ENCODE measurements at regions not wholly inside any gene's neighbourhood (a gene's known extent, or its start where the extent isn't known, plus 50 kb on each side); places are given as distances from the start of the nearest gene placed in this dataset.

DNA sequence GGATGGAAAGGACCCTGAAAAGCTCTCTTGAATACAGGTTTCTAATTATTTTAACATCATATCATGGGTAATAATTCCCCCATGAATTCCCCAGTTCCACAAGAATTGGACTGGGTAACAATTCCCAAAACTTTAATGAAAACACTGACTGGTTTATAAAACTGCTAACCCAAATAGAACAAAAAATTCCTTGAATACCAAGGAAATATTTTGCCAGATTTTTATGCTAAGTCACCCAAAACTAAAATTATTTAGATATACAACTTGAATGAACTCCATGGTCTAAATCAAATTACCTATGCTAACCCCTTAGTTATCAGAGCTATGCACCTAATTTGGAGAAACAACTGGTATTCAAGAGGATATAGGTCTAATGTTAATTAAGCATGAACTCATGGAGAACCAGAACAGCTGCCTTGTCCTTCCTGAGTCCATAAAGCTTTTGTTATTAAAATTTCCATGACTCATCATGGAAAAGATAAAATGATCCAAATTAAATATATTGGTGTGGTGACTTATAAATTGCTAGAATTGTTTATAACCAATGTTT lies 164.9 kb upstream of the TUT7 start:
- H3K27ac ChIP-seq (ENCODE audit: low read depth, low read length): no peak overlapping the region
- ChIA-PET POLR2A (no interaction called here), CTCF (no interaction called here)
- no peak overlapping the region for H3K4me3 ChIP-seq (ENCODE audit: low read length)
- no peak for DNase-seq
- no peaks in the 10 kb centered on the region for H3K4me1 Mint-ChIP-seq
- intact Hi-C loops (cut with micrococcal nuclease): no loop called here
- H3K36me3 Mint-ChIP-seq: no peaks in the 10 kb centered on the region
- H3K36me3 ChIP-seq (ENCODE audit: control insufficient read depth in 2 of 3, insufficient read depth in 3 of 3, low read length in 3 of 3): no peaks in the 10 kb centered on the region
- H3K4me1 ChIP-seq (ENCODE audit: control insufficient read depth in 2 of 2, insufficient read depth in 2 of 2, low read length in 2 of 2): no peaks in the 10 kb centered on the region
- H3K9me3 Mint-ChIP-seq: peaks cover 0 to 3% (median 0%) of the 10 kb centered on the region in 11 donors
- peaks cover 2 to 10% (median 8%) of the 10 kb centered on the region in 5 donors for H3K27me3 Mint-ChIP-seq
- no peaks in the 10 kb centered on the region for H3K27me3 ChIP-seq (ENCODE audit: control insufficient read depth in 2 of 2, insufficient read depth in 2 of 2, low read length in 2 of 2)
- ATAC-seq: no peak
- H3K9me3 ChIP-seq (ENCODE audit: control insufficient read depth in 2 of 3, low read length in 3 of 3): no peaks in the 10 kb centered on the region
- no peak overlapping the region for H3K4me3 Mint-ChIP-seq
- no peak overlapping the region for H3K27ac Mint-ChIP-seq

DNA sequence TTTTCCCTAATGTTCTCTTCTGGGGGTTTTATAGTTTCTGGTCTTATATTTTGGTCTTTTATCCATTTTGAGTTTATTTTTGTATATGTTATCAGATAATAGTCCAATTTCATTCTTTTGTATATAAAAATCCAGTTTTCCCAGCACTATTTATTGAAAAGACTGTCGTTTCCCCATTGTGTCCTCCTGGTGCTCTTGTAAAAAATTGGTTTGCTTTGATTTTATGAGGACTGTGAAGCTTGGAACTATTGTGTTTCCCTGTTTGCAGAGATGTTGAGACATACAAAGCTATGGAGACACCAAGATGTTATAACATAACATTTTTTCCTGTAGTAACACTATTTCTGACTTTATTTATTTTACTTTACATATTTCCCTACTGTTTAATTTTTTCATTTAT lies 163.3 kb upstream of the TUT7 start:
- intact Hi-C loops (cut with micrococcal nuclease): no loop called here

DNA sequence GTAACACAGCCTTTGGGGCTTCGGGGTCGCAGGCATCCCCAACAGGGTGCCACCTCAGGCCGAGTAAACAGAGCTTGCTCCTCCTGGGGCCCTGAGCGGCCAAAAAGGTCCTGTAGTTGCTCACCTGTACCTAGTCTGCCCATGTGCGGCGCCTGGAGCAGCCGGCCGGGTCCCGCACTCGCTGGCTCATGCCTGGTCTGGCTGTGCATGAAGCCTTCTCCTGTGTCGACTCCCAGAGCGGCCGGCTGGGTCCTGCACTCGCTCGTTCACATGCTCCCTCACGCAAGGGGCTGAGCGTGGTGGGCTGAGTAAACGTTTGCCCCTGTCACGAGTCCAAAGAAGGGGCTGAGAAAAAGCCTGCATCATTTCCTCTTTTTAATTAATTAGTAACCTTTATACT lies 162.4 kb upstream of the TUT7 start:
- Histone ChIP-seq H3K9me3 (ENCODE audit: control insufficient read depth in 2 of 3, low read length in 3 of 3) (no peaks in the 10 kb centered on the region), H3K4me3 (ENCODE audit: low read length) (no peak overlapping the region), H3K27ac (ENCODE audit: low read depth, low read length) (no peak overlapping the region), H3K4me1 (ENCODE audit: control insufficient read depth in 2 of 2, insufficient read depth in 2 of 2, low read length in 2 of 2) (no peaks in the 10 kb centered on the region), H3K27me3 (ENCODE audit: control insufficient read depth in 2 of 2, insufficient read depth in 2 of 2, low read length in 2 of 2) (no peaks in the 10 kb centered on the region), H3K36me3 (ENCODE audit: control insufficient read depth in 2 of 3, insufficient read depth in 3 of 3, low read length in 3 of 3) (no peaks in the 10 kb centered on the region)
- CTCF ChIA-PET: no interaction called here
- DNase-seq (no peak), ATAC-seq (no peak)
- Mint-ChIP-seq H3K9me3 (peaks cover 0 to 3% (median 0%) of the 10 kb centered on the region in 11 donors), H3K4me1 (no peaks in the 10 kb centered on the region), H3K36me3 (no peaks in the 10 kb centered on the region), H3K4me3 (no peak overlapping the region), H3K27ac (no peak overlapping the region), H3K27me3 (peaks cover 5 to 13% (median 7%) of the 10 kb centered on the region in 5 donors)
- intact Hi-C loops (cut with micrococcal nuclease): no loop called here
- POLR2A ChIA-PET: no interaction called here

More for the DNA sequence above, 163.3 kb upstream of the TUT7 start:
- H3K27ac Mint-ChIP-seq: no peak overlapping the region
- H3K36me3 Mint-ChIP-seq: no peaks in the 10 kb centered on the region
- Histone ChIP-seq H3K4me1 (ENCODE audit: control insufficient read depth in 2 of 2, insufficient read depth in 2 of 2, low read length in 2 of 2) (no peaks in the 10 kb centered on the region), H3K27me3 (ENCODE audit: control insufficient read depth in 2 of 2, insufficient read depth in 2 of 2, low read length in 2 of 2) (no peaks in the 10 kb centered on the region), H3K4me3 (ENCODE audit: low read length) (no peak overlapping the region), H3K27ac (ENCODE audit: low read depth, low read length) (no peak overlapping the region), H3K9me3 (ENCODE audit: control insufficient read depth in 2 of 3, low read length in 3 of 3) (no peaks in the 10 kb centered on the region), H3K36me3 (ENCODE audit: control insufficient read depth in 2 of 3, insufficient read depth in 3 of 3, low read length in 3 of 3) (no peaks in the 10 kb centered on the region)
- POLR2A ChIA-PET: no interaction called here
- ATAC-seq (no peak), DNase-seq (no peak)
- H3K4me3 Mint-ChIP-seq: no peak overlapping the region
- CTCF ChIA-PET: no interaction called here
- H3K9me3 Mint-ChIP-seq: peaks cover 0 to 3% (median 0%) of the 10 kb centered on the region in 11 donors
- no peaks in the 10 kb centered on the region for H3K4me1 Mint-ChIP-seq
- peaks cover 5 to 13% (median 7%) of the 10 kb centered on the region in 5 donors for H3K27me3 Mint-ChIP-seq

DNA sequence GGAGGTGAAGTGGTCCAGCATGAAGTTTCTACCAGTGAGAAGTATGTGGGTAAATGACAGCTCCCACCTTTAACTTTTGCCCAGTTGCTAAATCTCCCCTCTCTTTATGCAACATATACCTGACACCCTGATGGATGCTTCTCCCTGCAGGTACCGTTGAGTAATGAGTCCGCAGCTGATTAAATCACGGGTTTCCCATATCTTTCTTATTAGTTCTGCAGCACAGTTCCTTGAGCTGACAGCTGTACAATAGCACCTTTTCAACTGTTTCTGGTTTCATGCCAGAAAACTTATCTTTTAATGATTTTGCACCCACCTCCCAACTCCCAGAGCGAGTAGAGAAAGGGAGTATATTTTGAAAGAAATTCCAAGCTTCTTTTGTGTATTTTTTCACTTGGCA lies 161.0 kb upstream of the TUT7 start:
- H3K4me3 ChIP-seq (ENCODE audit: low read length): no peak overlapping the region
- no peak for ATAC-seq
- Mint-ChIP-seq H3K27ac (no peak overlapping the region), H3K4me1 (no peaks in the 10 kb centered on the region), H3K36me3 (no peaks in the 10 kb centered on the region), H3K4me3 (no peak overlapping the region), H3K9me3 (no peaks in the 10 kb centered on the region), H3K27me3 (peaks cover 4 to 13% (median 6%) of the 10 kb centered on the region in 5 donors)
- no peaks in the 10 kb centered on the region for H3K4me1 ChIP-seq (ENCODE audit: control insufficient read depth in 2 of 2, insufficient read depth in 2 of 2, low read length in 2 of 2)
- ChIA-PET CTCF (no interaction called here), POLR2A (no interaction called here)
- no peak overlapping the region for H3K27ac ChIP-seq (ENCODE audit: low read depth, low read length)
- H3K36me3 ChIP-seq (ENCODE audit: control insufficient read depth in 2 of 3, insufficient read depth in 3 of 3, low read length in 3 of 3): no peaks in the 10 kb centered on the region
- H3K9me3 ChIP-seq (ENCODE audit: control insufficient read depth in 2 of 3, low read length in 3 of 3): no peaks in the 10 kb centered on the region
- no peaks in the 10 kb centered on the region for H3K27me3 ChIP-seq (ENCODE audit: control insufficient read depth in 2 of 2, insufficient read depth in 2 of 2, low read length in 2 of 2)
- no peak for DNase-seq
- intact Hi-C loops (cut with micrococcal nuclease): no loop called here

DNA sequence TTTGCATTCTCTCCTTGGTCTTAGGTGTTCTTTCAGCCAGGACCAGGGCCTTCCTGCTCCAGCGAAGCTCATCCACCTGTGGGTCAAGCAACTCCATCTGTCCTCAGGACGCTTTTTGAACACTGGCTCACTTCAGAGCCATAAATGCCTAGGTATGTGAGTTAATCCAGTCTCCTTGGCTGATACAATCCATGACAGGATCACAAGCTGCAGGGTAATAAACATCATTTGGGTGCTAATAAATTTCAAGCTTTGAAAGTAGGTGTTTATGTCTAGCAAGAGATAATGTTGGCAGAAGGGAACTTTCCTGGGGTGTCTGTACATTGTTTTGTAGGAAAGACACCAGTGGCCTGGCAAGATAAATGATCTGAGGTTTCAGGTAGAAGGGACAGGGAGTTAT lies 159.2 kb upstream of the TUT7 start:
- DNase-seq (no peak), ATAC-seq (no peak)
- H3K4me1 ChIP-seq (ENCODE audit: control insufficient read depth in 2 of 2, insufficient read depth in 2 of 2, low read length in 2 of 2): no peaks in the 10 kb centered on the region
- no peaks in the 10 kb centered on the region for H3K27me3 ChIP-seq (ENCODE audit: control insufficient read depth in 2 of 2, insufficient read depth in 2 of 2, low read length in 2 of 2)
- ChIA-PET POLR2A (no interaction called here), CTCF (interaction anchor here (0.6 kb wide), 1 partner anchor 19 kb away, joined by 3 read pairs; no protein-coding TSS in a partner anchor)
- peaks cover 4 to 16% (median 6%) of the 10 kb centered on the region in 5 donors for H3K27me3 Mint-ChIP-seq
- H3K36me3 Mint-ChIP-seq: no peaks in the 10 kb centered on the region
- H3K9me3 Mint-ChIP-seq: no peaks in the 10 kb centered on the region
- H3K4me1 Mint-ChIP-seq: no peaks in the 10 kb centered on the region
- no peak overlapping the region for H3K4me3 ChIP-seq (ENCODE audit: low read length)
- H3K4me3 Mint-ChIP-seq: no peak overlapping the region
- no peaks in the 10 kb centered on the region for H3K9me3 ChIP-seq (ENCODE audit: control insufficient read depth in 2 of 3, low read length in 3 of 3)
- H3K27ac Mint-ChIP-seq: no peak overlapping the region
- H3K27ac ChIP-seq (ENCODE audit: low read depth, low read length): no peak overlapping the region
- intact Hi-C loops (cut with micrococcal nuclease): no loop called here
- no peaks in the 10 kb centered on the region for H3K36me3 ChIP-seq (ENCODE audit: control insufficient read depth in 2 of 3, insufficient read depth in 3 of 3, low read length in 3 of 3)

DNA sequence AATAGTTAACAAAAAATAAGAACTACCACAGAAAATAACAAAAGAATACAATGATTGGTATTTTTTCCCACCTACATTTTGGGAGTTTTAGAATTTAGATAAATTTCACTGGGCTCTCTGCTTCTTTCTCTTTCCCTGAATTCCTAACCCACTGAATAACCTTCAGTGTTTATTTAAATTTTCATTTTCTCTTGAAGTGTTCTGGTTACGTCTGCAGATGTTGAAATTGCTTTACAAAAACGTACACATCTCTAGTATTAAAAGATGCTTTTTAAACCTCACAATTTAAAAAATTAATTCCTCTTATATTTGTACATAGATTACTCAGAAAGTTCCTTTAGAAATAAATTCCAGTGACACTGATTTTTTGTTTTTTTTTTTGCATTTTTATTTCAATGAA lies 158.7 kb upstream of the TUT7 start:
- no peaks in the 10 kb centered on the region for H3K9me3 Mint-ChIP-seq

DNA sequence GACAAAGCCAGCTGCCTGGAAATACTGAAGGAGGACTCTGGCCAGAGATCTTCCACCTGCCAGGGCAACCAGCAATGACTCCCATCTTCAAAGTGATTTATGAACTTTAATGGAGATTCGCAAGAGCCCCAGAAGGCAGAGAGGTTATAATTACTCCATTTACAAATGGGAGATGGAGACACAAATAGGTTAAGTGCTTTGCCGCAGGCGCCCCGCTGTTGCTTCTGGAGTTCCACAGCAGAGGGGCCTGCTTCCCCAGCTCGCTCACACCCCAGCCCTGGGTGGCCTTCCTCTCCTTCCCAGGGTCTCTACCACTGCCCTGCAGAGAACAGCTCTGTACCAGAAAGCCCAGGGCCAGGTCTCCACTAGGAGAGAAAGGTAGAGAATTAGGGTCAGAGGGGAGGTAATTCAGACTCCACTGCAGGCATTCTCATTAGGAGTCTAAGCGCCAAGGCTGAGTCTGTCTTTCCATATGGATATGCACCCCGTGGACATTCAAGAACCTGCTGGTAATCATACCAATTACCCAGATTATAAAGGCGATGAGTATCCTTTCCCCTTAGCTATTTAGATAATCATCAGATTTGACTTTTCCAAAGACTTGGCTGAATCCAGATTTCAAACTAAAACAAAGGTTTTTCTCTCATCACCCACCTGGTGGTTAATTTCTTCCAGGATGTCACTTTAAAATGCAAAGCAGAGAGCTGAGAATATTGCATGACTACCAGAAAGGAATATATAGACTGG lies 157.6 kb upstream of the TUT7 start:
- Mint-ChIP-seq H3K27ac (no peak overlapping the region), H3K4me1 (no peaks in the 10 kb centered on the region), H3K4me3 (no peak overlapping the region), H3K27me3 (peaks cover 4 to 13% (median 10%) of the 10 kb centered on the region in 5 donors), H3K9me3 (no peaks in the 10 kb centered on the region), H3K36me3 (no peaks in the 10 kb centered on the region)
- no peak for ATAC-seq
- H3K4me1 ChIP-seq (ENCODE audit: control insufficient read depth in 2 of 2, insufficient read depth in 2 of 2, low read length in 2 of 2): no peaks in the 10 kb centered on the region
- no peaks in the 10 kb centered on the region for H3K9me3 ChIP-seq (ENCODE audit: control insufficient read depth in 2 of 3, low read length in 3 of 3)
- POLR2A ChIA-PET: no interaction called here
- H3K27me3 ChIP-seq (ENCODE audit: control insufficient read depth in 2 of 2, insufficient read depth in 2 of 2, low read length in 2 of 2): no peaks in the 10 kb centered on the region
- CTCF ChIA-PET: no interaction called here
- no peak overlapping the region for H3K27ac ChIP-seq (ENCODE audit: low read depth, low read length)
- DNase-seq: no peak
- H3K36me3 ChIP-seq (ENCODE audit: control insufficient read depth in 2 of 3, insufficient read depth in 3 of 3, low read length in 3 of 3): no peaks in the 10 kb centered on the region
- intact Hi-C loops (cut with micrococcal nuclease): no loop called here
- H3K4me3 ChIP-seq (ENCODE audit: low read length): no peak overlapping the region

More for the DNA sequence above, 158.7 kb upstream of the TUT7 start:
- DNase-seq (no peak), ATAC-seq (no peak)
- Histone ChIP-seq H3K36me3 (ENCODE audit: control insufficient read depth in 2 of 3, insufficient read depth in 3 of 3, low read length in 3 of 3) (no peaks in the 10 kb centered on the region), H3K4me1 (ENCODE audit: control insufficient read depth in 2 of 2, insufficient read depth in 2 of 2, low read length in 2 of 2) (no peaks in the 10 kb centered on the region), H3K27ac (ENCODE audit: low read depth, low read length) (no peak overlapping the region), H3K9me3 (ENCODE audit: control insufficient read depth in 2 of 3, low read length in 3 of 3) (no peaks in the 10 kb centered on the region), H3K27me3 (ENCODE audit: control insufficient read depth in 2 of 2, insufficient read depth in 2 of 2, low read length in 2 of 2) (no peaks in the 10 kb centered on the region), H3K4me3 (ENCODE audit: low read length) (no peak overlapping the region)
- ChIA-PET POLR2A (no interaction called here), CTCF (no interaction called here)
- intact Hi-C loops (cut with micrococcal nuclease): no loop called here
- no peak overlapping the region for H3K4me3 Mint-ChIP-seq
- H3K27ac Mint-ChIP-seq: no peak overlapping the region
- H3K36me3 Mint-ChIP-seq: no peaks in the 10 kb centered on the region
- no peaks in the 10 kb centered on the region for H3K4me1 Mint-ChIP-seq
- H3K27me3 Mint-ChIP-seq: peaks cover 4 to 17% (median 8%) of the 10 kb centered on the region in 5 donors
